Mucosa of rectum (tissue), 2 donors: ENCODE measurements at regions not wholly inside any gene's neighbourhood (a gene's known extent, or its start where the extent isn't known, plus 50 kb on each side); places are given as distances from the start of the nearest gene placed in this dataset.

Source experiments
- H3K27ac ChIP-seq, 2 donors: one replicate each; pipeline ENCODE4 v1.7.0; 2013; ENCODE audit warnings: inconsistent platforms in 2 of 2, low read depth in 2 of 2, low read length in 2 of 2
- H3K27me3 ChIP-seq, 2 donors: one replicate each; pipeline ENCODE4 v1.7.0; 2013; ENCODE audit warnings: low read length in 2 of 2; ENCODE audit not compliant: control insufficient read depth in 2 of 2, insufficient read depth in 2 of 2
- H3K36me3 ChIP-seq, 2 donors: one replicate each; pipeline ENCODE4 v1.7.0; 2013; ENCODE audit warnings: low read length in 2 of 2; ENCODE audit not compliant: control insufficient read depth in 2 of 2, insufficient read depth in 2 of 2
- H3K4me1 ChIP-seq, 2 donors: one replicate each; pipeline ENCODE4 v1.7.0; 2013; ENCODE audit warnings: low read length in 2 of 2, mild to moderate bottlenecking in 1 of 2; ENCODE audit not compliant: control insufficient read depth in 2 of 2, insufficient read depth in 2 of 2
- H3K4me3 ChIP-seq, 2 donors: one replicate each; pipeline ENCODE4 v1.7.0; 2013; ENCODE audit warnings: low read length in 2 of 2
- H3K9ac ChIP-seq, 2 donors: one replicate each; pipeline ENCODE4 v1.7.0; 2013; ENCODE audit warnings: low read length in 2 of 2, low read depth in 1 of 2, mild to moderate bottlenecking in 1 of 2
- H3K9me3 ChIP-seq, 2 donors: one replicate each; pipeline ENCODE4 v1.7.0; 2013; ENCODE audit warnings: low read length in 2 of 2; ENCODE audit not compliant: control insufficient read depth in 2 of 2
- donor health status: healthy.
- donor health status: Normal muscosa, but diverticular disease.

DNA sequence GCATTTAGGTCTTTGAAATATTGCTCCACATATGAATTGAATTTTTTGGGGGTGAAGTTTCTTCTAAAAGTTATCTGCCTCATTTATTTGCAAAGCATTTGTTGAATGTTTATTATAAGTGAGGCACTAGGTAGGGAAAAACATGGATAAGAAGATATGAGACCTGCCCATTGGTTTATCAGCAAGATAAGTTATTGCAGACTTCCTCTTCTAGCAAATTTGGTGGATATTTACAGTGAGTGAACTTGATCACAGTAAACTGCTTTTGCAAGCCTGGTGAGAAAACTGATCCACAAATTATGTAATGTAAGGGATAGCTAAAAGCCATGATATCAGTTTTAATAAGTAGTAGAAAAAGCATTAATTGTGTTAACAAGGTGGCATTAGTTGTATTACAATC lies 364.8 kb downstream of the SOCS6 start:
- no peaks in the 10 kb centered on the region for H3K9me3 ChIP-seq
- no peak overlapping the region for H3K4me3 ChIP-seq
- H3K27me3 ChIP-seq: no peaks in the 10 kb centered on the region
- no peaks in the 10 kb centered on the region for H3K36me3 ChIP-seq
- no peak overlapping the region for H3K9ac ChIP-seq
- H3K27ac ChIP-seq: no peak overlapping the region
- no peaks in the 10 kb centered on the region for H3K4me1 ChIP-seq

DNA sequence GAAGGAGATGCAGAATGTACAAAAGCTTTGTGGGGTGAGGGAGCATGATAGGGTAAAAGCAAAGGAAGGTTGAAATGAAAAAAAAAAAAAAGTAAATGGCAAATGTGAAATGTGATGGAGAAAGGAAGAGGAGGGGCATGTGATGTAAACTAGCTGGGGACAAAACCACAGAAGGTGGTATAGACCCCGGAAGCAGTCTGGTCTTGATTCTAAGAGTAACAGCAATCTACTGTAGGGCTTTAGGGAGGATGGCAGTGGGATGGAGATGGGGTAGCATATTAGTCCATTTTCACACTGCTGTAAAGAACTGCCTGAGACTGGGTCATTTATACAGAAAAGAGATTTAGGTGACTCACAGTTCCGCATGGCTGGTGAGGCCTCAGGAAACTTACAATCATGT lies 362.0 kb downstream of the SOCS6 start:
- H3K9me3 ChIP-seq: no peaks in the 10 kb centered on the region
- H3K27ac ChIP-seq: no peak overlapping the region
- no peaks in the 10 kb centered on the region for H3K36me3 ChIP-seq
- no peaks in the 10 kb centered on the region for H3K4me1 ChIP-seq
- no peaks in the 10 kb centered on the region for H3K27me3 ChIP-seq
- H3K9ac ChIP-seq: no peak overlapping the region
- no peak overlapping the region for H3K4me3 ChIP-seq

DNA sequence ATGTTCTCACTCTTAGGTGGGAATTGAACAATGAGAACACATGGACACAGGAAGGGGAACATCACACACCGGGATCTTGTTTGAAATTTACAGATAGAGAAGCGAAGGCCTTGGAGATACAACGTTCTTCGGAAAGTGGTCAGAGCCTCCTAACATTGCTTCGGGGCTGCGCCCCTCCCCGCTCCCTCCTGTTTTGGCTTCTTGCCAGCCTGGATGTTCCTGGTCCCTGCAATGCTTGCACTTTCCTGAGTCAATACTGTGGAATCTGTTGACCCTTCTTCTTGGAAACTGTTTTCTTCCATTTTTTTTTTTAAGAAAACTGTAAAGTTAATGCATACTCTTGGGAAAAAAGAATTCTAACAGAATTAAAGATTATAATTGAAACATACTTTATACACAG lies 360.8 kb downstream of the SOCS6 start:
- no peaks in the 10 kb centered on the region for H3K9me3 ChIP-seq
- no peak overlapping the region for H3K27ac ChIP-seq
- no peak overlapping the region for H3K9ac ChIP-seq
- no peaks in the 10 kb centered on the region for H3K27me3 ChIP-seq
- no peak overlapping the region for H3K4me3 ChIP-seq
- no peaks in the 10 kb centered on the region for H3K4me1 ChIP-seq
- H3K36me3 ChIP-seq: no peaks in the 10 kb centered on the region

DNA sequence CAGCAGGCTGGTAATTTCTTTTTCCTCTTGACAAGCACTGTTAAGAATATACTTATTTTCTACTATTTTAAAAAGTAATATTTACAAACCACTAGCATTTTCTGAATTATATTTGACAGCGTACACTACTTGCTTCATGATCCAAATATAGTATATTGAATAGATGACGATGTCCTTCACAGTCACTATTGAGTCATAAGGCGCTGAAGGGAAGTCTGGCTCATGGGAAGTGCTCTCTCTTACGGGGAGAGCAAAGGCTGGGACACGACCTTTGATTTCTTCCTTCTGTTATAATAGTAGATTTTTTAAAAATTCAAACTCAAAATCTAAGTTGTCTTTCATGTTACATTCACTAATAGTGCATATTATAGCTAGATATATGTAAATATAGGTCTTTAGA lies 357.1 kb downstream of the SOCS6 start:
- Histone ChIP-seq H3K27ac (no peak overlapping the region), H3K9ac (no peak overlapping the region), H3K27me3 (no peaks in the 10 kb centered on the region), H3K4me3 (no peak overlapping the region), H3K36me3 (no peaks in the 10 kb centered on the region), H3K4me1 (no peaks in the 10 kb centered on the region), H3K9me3 (no peaks in the 10 kb centered on the region)

DNA sequence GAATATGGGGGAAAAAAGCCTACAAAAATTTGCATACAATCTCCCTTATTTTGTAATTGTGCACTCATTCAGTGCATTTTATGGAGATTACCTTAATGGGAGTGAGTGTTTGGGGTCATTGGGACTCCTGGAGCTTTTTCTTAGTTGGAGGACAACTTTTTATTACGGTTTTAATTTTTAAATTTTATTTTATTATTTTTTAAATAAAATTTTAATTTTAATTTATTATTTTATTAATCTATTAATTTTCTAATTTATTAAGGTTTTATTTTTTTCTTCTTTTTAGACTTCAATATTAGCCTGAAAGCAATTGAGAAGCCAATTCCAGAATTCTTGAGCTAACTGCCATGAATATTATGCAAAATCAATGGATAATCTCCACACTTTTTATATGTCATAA lies 355.0 kb downstream of the SOCS6 start:
- Histone ChIP-seq H3K27ac (no peak overlapping the region), H3K4me3 (no peak overlapping the region), H3K9me3 (no peaks in the 10 kb centered on the region), H3K36me3 (no peaks in the 10 kb centered on the region), H3K4me1 (no peaks in the 10 kb centered on the region), H3K9ac (no peak overlapping the region), H3K27me3 (no peaks in the 10 kb centered on the region)

DNA sequence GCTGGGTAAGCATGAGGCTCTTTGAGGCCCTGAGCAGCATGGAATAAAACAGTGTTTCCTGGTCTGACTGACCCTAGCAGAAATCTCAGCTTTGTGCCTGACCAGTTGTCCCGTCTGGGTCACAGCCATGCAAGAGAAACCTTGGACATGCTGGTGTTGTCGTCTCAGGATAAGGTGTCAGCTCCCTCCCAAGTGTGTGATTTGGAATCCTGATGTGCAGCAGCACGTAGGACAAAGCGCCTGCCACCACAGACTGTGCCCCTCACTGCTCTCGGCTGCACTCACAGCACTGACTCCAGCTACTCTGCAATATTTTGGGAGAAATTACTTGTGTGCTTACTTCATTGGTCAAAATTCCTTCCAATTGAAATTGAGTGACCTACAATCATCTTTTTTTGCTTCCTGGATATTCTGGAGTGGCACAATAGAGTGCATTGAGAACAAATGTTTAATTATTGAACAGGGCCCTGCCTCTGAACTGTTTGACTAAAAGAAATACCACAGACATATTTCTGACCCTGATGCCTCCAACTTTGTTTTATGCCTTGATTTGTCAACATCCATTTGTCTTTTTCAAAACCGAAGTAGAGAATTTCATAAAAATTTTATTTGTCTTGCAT lies 352.4 kb downstream of the SOCS6 start:
- no peak overlapping the region for H3K4me3 ChIP-seq
- no peaks in the 10 kb centered on the region for H3K36me3 ChIP-seq
- no peaks in the 10 kb centered on the region for H3K9me3 ChIP-seq
- no peaks in the 10 kb centered on the region for H3K4me1 ChIP-seq
- H3K27ac ChIP-seq: no peak overlapping the region
- H3K9ac ChIP-seq: no peak overlapping the region
- no peaks in the 10 kb centered on the region for H3K27me3 ChIP-seq

DNA sequence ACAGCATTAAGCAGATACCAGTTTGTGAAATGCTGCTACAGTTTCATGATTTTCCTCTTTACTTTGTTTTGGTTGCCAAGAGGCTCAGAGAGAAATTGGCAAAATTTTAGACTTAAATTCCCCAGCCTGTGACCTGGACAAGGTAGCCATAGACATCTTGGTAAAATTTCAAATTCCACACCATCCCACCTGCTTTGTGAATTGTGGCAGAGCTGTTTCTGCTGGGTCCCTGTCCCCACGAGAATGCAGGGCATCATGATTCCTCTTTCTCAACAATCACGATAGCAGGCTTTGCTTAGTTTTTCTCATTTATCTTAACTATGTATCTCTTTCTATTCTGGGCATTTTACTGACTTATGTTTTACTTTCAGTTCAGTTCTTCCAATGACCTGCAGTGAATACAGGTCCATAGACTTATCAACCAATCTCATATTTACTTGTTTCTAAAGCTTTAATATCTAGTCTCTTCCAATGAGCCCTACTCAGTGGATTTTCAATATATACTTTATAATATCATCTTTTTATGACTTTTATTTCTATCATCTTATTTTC lies 351.6 kb downstream of the SOCS6 start:
- Histone ChIP-seq H3K4me1 (no peaks in the 10 kb centered on the region), H3K27me3 (no peaks in the 10 kb centered on the region), H3K4me3 (no peak overlapping the region), H3K9ac (no peak overlapping the region), H3K27ac (no peak overlapping the region), H3K9me3 (no peaks in the 10 kb centered on the region), H3K36me3 (no peaks in the 10 kb centered on the region)

DNA sequence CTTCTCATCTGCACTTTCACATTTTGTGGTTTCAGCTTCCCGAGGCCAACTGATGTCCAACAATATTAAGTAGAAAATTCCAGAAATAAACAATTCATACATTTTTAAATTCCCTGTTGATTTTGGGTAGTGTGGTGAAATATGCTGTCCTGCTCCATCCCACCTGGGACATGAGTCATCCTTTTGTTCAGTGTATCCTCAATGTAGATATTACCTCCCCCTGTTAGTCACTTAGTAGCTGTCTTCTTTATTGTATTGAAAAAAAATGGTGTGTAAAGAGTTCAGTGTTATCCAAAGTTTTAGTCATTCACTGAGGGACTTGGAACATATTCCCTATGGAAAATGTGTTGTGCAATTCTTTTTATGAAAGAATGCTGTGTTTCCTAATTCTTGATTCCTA lies 348.1 kb downstream of the SOCS6 start:
- Histone ChIP-seq H3K9ac (no peak overlapping the region), H3K4me1 (no peaks in the 10 kb centered on the region), H3K27me3 (no peaks in the 10 kb centered on the region), H3K36me3 (no peaks in the 10 kb centered on the region), H3K4me3 (no peak overlapping the region), H3K27ac (no peak overlapping the region), H3K9me3 (no peaks in the 10 kb centered on the region)

DNA sequence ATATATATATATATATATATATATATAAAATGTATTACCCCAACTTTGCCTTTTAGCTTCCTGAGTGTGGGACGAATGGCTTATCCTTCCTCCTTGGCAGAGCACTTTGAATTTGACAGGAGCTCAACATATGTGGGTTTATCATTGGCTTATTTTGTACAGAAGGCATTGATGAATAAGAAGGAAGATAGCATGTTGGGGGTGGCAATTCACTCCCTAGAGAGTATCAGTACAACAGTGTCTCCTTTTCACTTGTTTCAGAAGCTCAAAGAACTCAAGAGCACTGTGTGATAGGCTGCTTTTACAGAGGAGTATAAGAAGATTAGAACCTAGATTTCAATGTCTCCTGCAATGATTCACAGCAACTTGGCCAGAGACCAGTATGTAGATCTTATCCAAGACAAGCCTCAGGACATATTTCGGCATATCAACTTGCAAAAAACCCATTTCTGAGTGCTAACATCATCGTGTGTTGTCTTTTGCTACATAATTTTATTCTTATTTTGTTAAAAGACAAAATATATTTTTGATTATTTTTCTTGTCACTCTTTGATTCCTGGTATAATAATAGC lies 345.8 kb downstream of the SOCS6 start:
- no peaks in the 10 kb centered on the region for H3K36me3 ChIP-seq
- H3K27ac ChIP-seq: no peak overlapping the region
- H3K9ac ChIP-seq: no peak overlapping the region
- no peaks in the 10 kb centered on the region for H3K4me1 ChIP-seq
- H3K4me3 ChIP-seq: no peak overlapping the region
- no peaks in the 10 kb centered on the region for H3K27me3 ChIP-seq
- H3K9me3 ChIP-seq: no peaks in the 10 kb centered on the region

DNA sequence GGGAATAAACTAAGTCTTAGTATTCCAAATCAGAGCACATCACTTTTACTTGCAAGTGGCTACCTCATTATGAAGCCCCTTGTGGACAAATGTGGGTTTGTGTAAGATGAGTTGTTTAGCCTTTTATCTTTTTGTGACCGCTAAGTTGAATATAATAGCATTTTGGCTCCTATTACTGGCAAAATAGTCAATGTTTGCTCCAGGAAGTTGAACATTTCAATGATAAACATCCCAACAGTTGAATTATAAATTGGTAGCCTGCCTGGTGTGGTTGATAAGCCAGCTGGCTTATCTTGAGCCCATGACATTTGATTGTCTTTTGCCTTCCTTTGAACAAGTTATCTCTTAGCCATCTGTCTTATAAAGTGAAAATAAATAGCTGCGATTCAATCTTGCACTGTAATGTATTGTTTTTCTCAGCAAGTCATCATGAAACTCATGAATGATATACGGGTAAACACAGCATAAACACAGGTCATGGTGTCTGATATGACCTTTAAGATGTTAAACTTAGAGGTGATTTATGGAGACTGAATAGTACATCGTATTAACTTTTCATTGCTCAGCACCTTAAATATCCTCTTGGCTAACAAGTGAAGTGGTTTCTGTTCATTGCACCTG lies 338.4 kb downstream of the SOCS6 start:
- Histone ChIP-seq H3K9ac (no peak overlapping the region), H3K27ac (no peak overlapping the region), H3K4me3 (no peak overlapping the region), H3K27me3 (no peaks in the 10 kb centered on the region), H3K9me3 (no peaks in the 10 kb centered on the region), H3K4me1 (no peaks in the 10 kb centered on the region), H3K36me3 (no peaks in the 10 kb centered on the region)
